ENCODE measurements at regions not wholly inside any gene's neighbourhood (a gene's known extent, or its start where the extent isn't known, plus 50 kb on each side); places are given as distances from the start of the nearest gene placed in this dataset.
"Not testable (repeated sequence)": the region's sequence is repeated elsewhere in the genome, so short reads cannot be mapped to it uniquely, and the experiment has no call there.

- Histone ChIP-seq H3K36me3 (no peaks in the 10 kb centered on the region), H3K4me3 (no peak overlapping the region), H3K9me3 (replicated peaks) (no peaks in the 10 kb centered on the region), H3K4me1 (no peaks in the 10 kb centered on the region), H3K27ac (replicated peaks) (no peak overlapping the region), H3K27me3 (ENCODE audit: low read depth) (no peaks in the 10 kb centered on the region)
- TF ChIP-seq, protein P1, sequence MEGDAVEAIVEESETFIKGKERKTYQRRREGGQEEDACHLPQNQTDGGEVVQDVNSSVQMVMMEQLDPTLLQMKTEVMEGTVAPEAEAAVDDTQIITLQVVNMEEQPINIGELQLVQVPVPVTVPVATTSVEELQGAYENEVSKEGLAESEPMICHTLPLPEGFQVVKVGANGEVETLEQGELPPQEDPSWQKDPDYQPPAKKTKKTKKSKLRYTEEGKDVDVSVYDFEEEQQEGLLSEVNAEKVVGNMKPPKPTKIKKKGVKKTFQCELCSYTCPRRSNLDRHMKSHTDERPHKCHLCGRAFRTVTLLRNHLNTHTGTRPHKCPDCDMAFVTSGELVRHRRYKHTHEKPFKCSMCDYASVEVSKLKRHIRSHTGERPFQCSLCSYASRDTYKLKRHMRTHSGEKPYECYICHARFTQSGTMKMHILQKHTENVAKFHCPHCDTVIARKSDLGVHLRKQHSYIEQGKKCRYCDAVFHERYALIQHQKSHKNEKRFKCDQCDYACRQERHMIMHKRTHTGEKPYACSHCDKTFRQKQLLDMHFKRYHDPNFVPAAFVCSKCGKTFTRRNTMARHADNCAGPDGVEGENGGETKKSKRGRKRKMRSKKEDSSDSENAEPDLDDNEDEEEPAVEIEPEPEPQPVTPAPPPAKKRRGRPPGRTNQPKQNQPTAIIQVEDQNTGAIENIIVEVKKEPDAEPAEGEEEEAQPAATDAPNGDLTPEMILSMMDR (IDR thresholded peaks at IDR 0.05; ENCODE audit: borderline replicate concordance) = no peak
- intact Hi-C loops (cut with micrococcal nuclease) = no loop called here
- DNase-seq = no peak
Measured at GRCh38 chr17:83025636-83026280, 53.7 kb upstream of the METRNL start.

- H3K4me1 ChIP-seq = no peaks in the 10 kb centered on the region
- no peaks in the 10 kb centered on the region for H3K9me3 ChIP-seq (replicated peaks)
- H3K27ac ChIP-seq (replicated peaks) = no peak overlapping the region
- H3K36me3 ChIP-seq = no peaks in the 10 kb centered on the region
- intact Hi-C loops (cut with micrococcal nuclease) = no loop called here
- H3K4me3 ChIP-seq = no peak overlapping the region
- TF ChIP-seq, protein P1 (IDR thresholded peaks at IDR 0.05; ENCODE audit: borderline replicate concordance) = no peak
- no peaks in the 10 kb centered on the region for H3K27me3 ChIP-seq (ENCODE audit: low read depth)
- no peak for DNase-seq
Measured at GRCh38 chr17:83026311-83026811, 53.0 kb upstream of the METRNL start.

- H3K4me1 ChIP-seq; H3K4me3 ChIP-seq; DNase-seq; H3K36me3 ChIP-seq; intact Hi-C loops (cut with micrococcal nuclease); H3K9me3 ChIP-seq (replicated peaks); H3K27me3 ChIP-seq (ENCODE audit: low read depth); H3K27ac ChIP-seq (replicated peaks): not testable (repeated sequence)
Measured at GRCh38 chr17:83026921-83027320, 52.5 kb upstream of the METRNL start.

- no peaks in the 10 kb centered on the region for H3K36me3 ChIP-seq
- TF ChIP-seq, protein P1 (IDR thresholded peaks at IDR 0.05; ENCODE audit: borderline replicate concordance) = no peak
- no peak overlapping the region for H3K4me3 ChIP-seq
- H3K4me1 ChIP-seq = no peaks in the 10 kb centered on the region
- intact Hi-C loops (cut with micrococcal nuclease) = no loop called here
- no peak for DNase-seq
- no peaks in the 10 kb centered on the region for H3K9me3 ChIP-seq (replicated peaks)
- H3K27me3 ChIP-seq (ENCODE audit: low read depth) = no peaks in the 10 kb centered on the region
- H3K27ac ChIP-seq (replicated peaks) = no peak overlapping the region
Measured at GRCh38 chr17:83028851-83029250, 50.6 kb upstream of the METRNL start.

DNA sequence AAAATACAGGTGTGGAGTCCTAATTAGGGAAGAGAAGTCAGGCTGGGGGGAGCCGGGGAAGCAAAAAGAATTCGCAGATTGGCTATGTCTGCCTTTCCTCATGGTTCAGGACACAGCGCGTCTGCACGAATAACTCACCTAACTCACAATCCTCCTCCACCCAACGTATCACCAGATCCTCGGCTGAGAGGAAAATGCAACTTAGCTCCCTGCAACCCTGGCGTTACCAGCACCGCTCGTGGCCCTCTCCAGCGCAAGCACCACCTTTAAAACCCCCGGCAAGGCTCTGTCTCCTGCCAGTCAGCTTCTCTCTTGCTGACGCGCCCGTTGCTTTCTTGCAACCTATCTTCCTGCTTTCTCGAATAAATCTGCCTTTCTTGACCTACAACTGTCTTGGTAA lies 49.8 kb upstream of the METRNL start:
- Histone ChIP-seq H3K4me1 (no peaks in the 10 kb centered on the region), H3K27ac (replicated peaks) (no peak overlapping the region), H3K36me3 (no peaks in the 10 kb centered on the region), H3K4me3 (no peak overlapping the region), H3K9me3 (replicated peaks) (no peaks in the 10 kb centered on the region), H3K27me3 (ENCODE audit: low read depth) (no peaks in the 10 kb centered on the region)
- intact Hi-C loops (cut with micrococcal nuclease) = no loop called here
- TF ChIP-seq, protein P1 (IDR thresholded peaks at IDR 0.05; ENCODE audit: borderline replicate concordance) = no peak
- DNase-seq = no peak
